K562 (cell line): ENCODE measurements at regions not wholly inside any gene's neighbourhood (a gene's known extent, or its start where the extent isn't known, plus 50 kb on each side); places are given as distances from the start of the nearest gene placed in this dataset.

Source experiments
- ARNT ChIP-seq, 2 experiments: fragments of 450-650 bp; IDR thresholded peaks; 2 replicates each; pipeline ENCODE4 v1.6.1; 2016; ENCODE audit warnings: mild to moderate bottlenecking in 1 of 2
- CTCF ChIP-seq, 3 experiments: IDR thresholded peaks in 2 of 3; conservative IDR thresholded peaks in 1 of 3; 2 replicates each; pipeline ENCODE4 v1.5.1; 2011 to 2012; ENCODE audit warnings: low read length in 3 of 3, mild to moderate bottlenecking in 3 of 3, control low read depth in 2 of 3, improper control_type of control experiment in 1 of 3, inconsistent platforms in 1 of 3, low read depth in 1 of 3, mixed read lengths in 1 of 3, moderate library complexity in 1 of 3; ENCODE audit not compliant: insufficient read depth in 2 of 3
- EGR1 ChIP-seq: fragments of 450-650 bp; conservative IDR thresholded peaks from 2 replicates; pipeline ENCODE4 v1.6.1; 2017; ENCODE audit warnings: mild to moderate bottlenecking
- HMG20B ChIP-seq: fragments of 250-450 bp; sonication (Bioruptor Pico); IDR thresholded peaks from 2 replicates; pipeline ENCODE4 v1.5.0; 2021; ENCODE audit warnings: mild to moderate bottlenecking
- POLR2AphosphoS5 ChIP-seq: IDR thresholded peaks from 2 replicates; pipeline ENCODE4 v1.6.1; 2011; ENCODE audit warnings: mild to moderate bottlenecking, low read depth, low read length, moderate library complexity; ENCODE audit not compliant: control insufficient read depth, insufficient read depth
- RNF219 ChIP-seq: fragments of 250-450 bp; sonication (Bioruptor Pico); IDR thresholded peaks from 2 replicates; pipeline ENCODE4 v1.5.0; 2022; ENCODE audit warnings: mild to moderate bottlenecking
- TCF3 ChIP-seq: sonication (generic); formaldehyde crosslinking; IDR thresholded peaks from 2 replicates; pipeline ENCODE4 v1.4.0; 2020; ENCODE audit warnings: mild to moderate bottlenecking, missing genetic modification reagents
- ZNF76 ChIP-seq: fragments of 250-450 bp; sonication (Bioruptor Pico); IDR thresholded peaks from 2 replicates; pipeline ENCODE4 v1.4.0; 2020; ENCODE audit warnings: mild to moderate bottlenecking, moderate library complexity, borderline replicate concordance

GRCh38 chr20:5430670-5431069 lies 113.9 kb upstream of the PROKR2 start:
- TF ChIP-seq EGR1: no peak
- no peak for TF ChIP-seq ARNT (IDR thresholded peaks at IDR 0.05)
- no peak for TF ChIP-seq TCF3 (CRISPR knock-in tag)
- TF ChIP-seq ZNF76: no peak
- TF ChIP-seq RNF219 (CRISPR knock-in tag): no peak
- no peak for TF ChIP-seq HMG20B
- TF ChIP-seq CTCF (IDR thresholded peaks at IDR 0.05 in 2 of 3, conservative IDR thresholded peaks at IDR 0.05 in 1 of 3; ENCODE audit: insufficient read depth in 2 of 3, low read depth in 1 of 3, low read length in 3 of 3): no peak
- TF ChIP-seq POLR2AphosphoS5: no peak
